ENCODE measurements at regions not wholly inside any gene's neighbourhood (a gene's known extent, or its start where the extent isn't known, plus 50 kb on each side); places are given as distances from the start of the nearest gene placed in this dataset.

DNA sequence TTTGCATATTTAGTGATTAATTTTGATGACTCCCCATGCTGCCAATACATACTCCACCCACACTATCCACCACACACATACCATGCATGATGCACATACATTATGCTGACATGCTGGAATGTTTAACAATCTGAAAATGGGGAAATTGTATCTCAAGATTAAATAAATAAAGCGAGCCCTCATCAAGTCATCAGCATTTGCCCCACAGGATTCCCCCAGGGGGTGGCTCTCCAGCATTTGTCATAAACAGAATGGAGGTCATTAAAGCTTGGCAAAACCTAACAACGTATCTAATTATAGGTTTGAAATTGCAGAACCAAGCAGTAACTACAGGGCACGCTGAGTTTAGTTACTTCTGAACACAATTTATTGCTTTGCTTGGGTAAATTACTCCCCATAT, 141.2 kb upstream of the TACR1 start:
- Mint-ChIP-seq H3K9me3 (ENCODE audit: low read depth, unreplicated experiment) (no peaks in the 10 kb centered on the region), H3K27ac (ENCODE audit: unreplicated experiment) (no peak overlapping the region), H3K4me1 (ENCODE audit: low read depth, unreplicated experiment) (no peaks in the 10 kb centered on the region), H3K36me3 (ENCODE audit: insufficient read depth, unreplicated experiment) (no peaks in the 10 kb centered on the region), H3K27me3 (ENCODE audit: unreplicated experiment) (no peaks in the 10 kb centered on the region), H3K4me3 (ENCODE audit: low read depth, unreplicated experiment) (no peak overlapping the region)
- intact Hi-C loops (cut with micrococcal nuclease; ENCODE audit: unreplicated experiment), result no loop called here
- TF ChIP-seq, protein P1, sequence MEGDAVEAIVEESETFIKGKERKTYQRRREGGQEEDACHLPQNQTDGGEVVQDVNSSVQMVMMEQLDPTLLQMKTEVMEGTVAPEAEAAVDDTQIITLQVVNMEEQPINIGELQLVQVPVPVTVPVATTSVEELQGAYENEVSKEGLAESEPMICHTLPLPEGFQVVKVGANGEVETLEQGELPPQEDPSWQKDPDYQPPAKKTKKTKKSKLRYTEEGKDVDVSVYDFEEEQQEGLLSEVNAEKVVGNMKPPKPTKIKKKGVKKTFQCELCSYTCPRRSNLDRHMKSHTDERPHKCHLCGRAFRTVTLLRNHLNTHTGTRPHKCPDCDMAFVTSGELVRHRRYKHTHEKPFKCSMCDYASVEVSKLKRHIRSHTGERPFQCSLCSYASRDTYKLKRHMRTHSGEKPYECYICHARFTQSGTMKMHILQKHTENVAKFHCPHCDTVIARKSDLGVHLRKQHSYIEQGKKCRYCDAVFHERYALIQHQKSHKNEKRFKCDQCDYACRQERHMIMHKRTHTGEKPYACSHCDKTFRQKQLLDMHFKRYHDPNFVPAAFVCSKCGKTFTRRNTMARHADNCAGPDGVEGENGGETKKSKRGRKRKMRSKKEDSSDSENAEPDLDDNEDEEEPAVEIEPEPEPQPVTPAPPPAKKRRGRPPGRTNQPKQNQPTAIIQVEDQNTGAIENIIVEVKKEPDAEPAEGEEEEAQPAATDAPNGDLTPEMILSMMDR (IDR thresholded peaks at IDR 0.05; ENCODE audit: unreplicated experiment), result no peak
- BruUV-seq (replicated peaks), result no TSS peak
- CTCF ChIA-PET, result no interaction called here
- DNase-seq, result no peak

DNA sequence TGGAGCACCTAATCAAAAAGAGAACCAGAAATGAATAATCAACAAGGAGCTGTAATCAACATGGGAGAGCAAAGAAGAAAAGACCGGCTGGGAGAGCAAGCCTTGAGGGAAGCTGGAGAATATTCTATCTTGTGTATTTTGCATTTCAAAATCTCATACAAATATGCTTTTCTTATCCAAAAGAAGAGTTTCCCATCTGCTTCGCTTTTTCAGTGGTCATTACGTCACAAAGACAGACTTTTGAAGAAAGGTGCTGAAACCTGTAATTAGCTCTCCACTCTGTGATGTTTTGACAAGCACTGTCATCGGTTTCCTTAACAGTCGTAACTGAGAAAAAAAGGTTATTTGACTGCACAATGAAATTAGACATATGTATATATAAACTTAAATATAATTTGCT, 139.1 kb upstream of the TACR1 start:
- Mint-ChIP-seq H3K9me3 (ENCODE audit: low read depth, unreplicated experiment) (no peaks in the 10 kb centered on the region), H3K27ac (ENCODE audit: unreplicated experiment) (no peak overlapping the region), H3K4me1 (ENCODE audit: low read depth, unreplicated experiment) (no peaks in the 10 kb centered on the region), H3K4me3 (ENCODE audit: low read depth, unreplicated experiment) (no peak overlapping the region), H3K27me3 (ENCODE audit: unreplicated experiment) (no peaks in the 10 kb centered on the region), H3K36me3 (ENCODE audit: insufficient read depth, unreplicated experiment) (no peaks in the 10 kb centered on the region)
- no TSS peak for BruUV-seq (replicated peaks)
- intact Hi-C loops (cut with micrococcal nuclease; ENCODE audit: unreplicated experiment), result no loop called here
- no peak for DNase-seq
- TF ChIP-seq, protein P1 (IDR thresholded peaks at IDR 0.05; ENCODE audit: unreplicated experiment), result no peak
- CTCF ChIA-PET, result interaction anchor here (0.6 kb wide), 1 partner anchor 162 kb away, joined by 5 read pairs; no protein-coding TSS in a partner anchor

DNA sequence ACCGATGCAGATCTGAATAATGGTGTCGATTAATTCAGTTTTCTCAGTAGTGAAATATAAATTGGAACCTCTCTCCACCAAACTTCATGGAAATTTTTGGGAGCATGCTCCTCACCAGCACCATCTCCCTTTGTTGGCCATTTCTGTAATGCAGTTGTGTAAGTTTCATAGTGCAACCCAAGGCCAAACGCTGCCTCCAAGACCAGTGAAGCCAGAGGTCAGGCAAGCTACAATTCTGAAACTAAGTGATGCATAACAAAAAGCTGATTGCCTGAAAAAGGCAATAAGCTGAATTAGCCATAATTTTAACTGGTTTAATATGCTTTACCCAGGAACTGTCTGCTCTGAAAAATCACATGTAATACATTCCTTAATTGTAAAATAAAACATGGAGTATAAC, 138.3 kb upstream of the TACR1 start:
- intact Hi-C loops (cut with micrococcal nuclease; ENCODE audit: unreplicated experiment), result no loop called here
- CTCF ChIA-PET, result no interaction called here
- no peaks in the 10 kb centered on the region for H3K9me3 Mint-ChIP-seq (ENCODE audit: low read depth, unreplicated experiment)
- no peaks in the 10 kb centered on the region for H3K27me3 Mint-ChIP-seq (ENCODE audit: unreplicated experiment)
- no peaks in the 10 kb centered on the region for H3K4me1 Mint-ChIP-seq (ENCODE audit: low read depth, unreplicated experiment)
- no TSS peak for BruUV-seq (replicated peaks)
- TF ChIP-seq, protein P1 (IDR thresholded peaks at IDR 0.05; ENCODE audit: unreplicated experiment), result no peak
- no peak overlapping the region for H3K27ac Mint-ChIP-seq (ENCODE audit: unreplicated experiment)
- H3K36me3 Mint-ChIP-seq (ENCODE audit: insufficient read depth, unreplicated experiment), result no peaks in the 10 kb centered on the region
- DNase-seq, result no peak
- H3K4me3 Mint-ChIP-seq (ENCODE audit: low read depth, unreplicated experiment), result no peak overlapping the region

DNA sequence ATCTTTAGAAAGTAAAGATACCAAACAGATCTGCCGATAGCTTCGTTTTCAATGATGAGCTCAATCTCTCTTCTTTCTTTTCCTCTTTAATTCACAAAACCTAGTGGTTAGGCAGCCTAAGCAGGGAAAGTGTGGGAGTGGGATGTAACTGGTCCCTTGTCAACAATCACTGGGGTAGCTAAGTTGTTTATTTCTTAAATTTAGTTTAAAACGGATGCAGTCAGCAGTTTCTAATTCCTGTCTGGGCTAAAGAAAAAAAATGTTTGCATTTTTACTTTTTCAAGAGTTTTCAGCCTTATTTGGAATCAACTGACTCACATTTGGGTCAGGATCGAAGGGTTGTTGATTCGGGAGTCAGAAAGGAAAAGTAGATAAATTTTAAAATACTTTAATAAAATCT, 137.7 kb upstream of the TACR1 start:
- Mint-ChIP-seq H3K9me3 (ENCODE audit: low read depth, unreplicated experiment) (no peaks in the 10 kb centered on the region), H3K4me1 (ENCODE audit: low read depth, unreplicated experiment) (no peaks in the 10 kb centered on the region), H3K4me3 (ENCODE audit: low read depth, unreplicated experiment) (no peak overlapping the region), H3K36me3 (ENCODE audit: insufficient read depth, unreplicated experiment) (no peaks in the 10 kb centered on the region), H3K27me3 (ENCODE audit: unreplicated experiment) (no peaks in the 10 kb centered on the region), H3K27ac (ENCODE audit: unreplicated experiment) (no peak overlapping the region)
- BruUV-seq (replicated peaks), result no TSS peak
- CTCF ChIA-PET, result no interaction called here
- TF ChIP-seq, protein P1 (IDR thresholded peaks at IDR 0.05; ENCODE audit: unreplicated experiment), result no peak
- no peak for DNase-seq
- intact Hi-C loops (cut with micrococcal nuclease; ENCODE audit: unreplicated experiment), result no loop called here

DNA sequence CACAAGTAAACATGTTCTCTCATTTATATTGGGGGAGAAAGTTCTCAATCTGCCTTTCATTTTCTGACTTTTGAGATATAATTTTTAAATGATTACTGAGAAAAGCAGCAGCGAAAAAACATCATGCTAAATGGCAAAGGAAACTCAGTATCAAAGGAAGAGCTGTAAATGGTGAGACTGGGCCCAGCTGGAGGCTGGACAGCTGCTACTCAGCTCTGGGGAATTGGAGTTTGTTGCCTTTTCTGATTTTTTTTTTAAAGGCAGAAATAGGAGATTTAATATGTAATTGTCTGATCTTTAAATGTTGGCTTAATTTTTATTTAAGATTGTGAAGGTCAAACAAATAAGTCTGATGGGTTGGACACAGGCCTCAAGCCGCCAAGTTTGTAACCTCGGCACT, 137.1 kb upstream of the TACR1 start:
- TF ChIP-seq, protein P1 (IDR thresholded peaks at IDR 0.05; ENCODE audit: unreplicated experiment), result no peak
- H3K4me3 Mint-ChIP-seq (ENCODE audit: low read depth, unreplicated experiment), result no peak overlapping the region
- no peaks in the 10 kb centered on the region for H3K4me1 Mint-ChIP-seq (ENCODE audit: low read depth, unreplicated experiment)
- no peaks in the 10 kb centered on the region for H3K27me3 Mint-ChIP-seq (ENCODE audit: unreplicated experiment)
- BruUV-seq (replicated peaks), result no TSS peak
- no peaks in the 10 kb centered on the region for H3K9me3 Mint-ChIP-seq (ENCODE audit: low read depth, unreplicated experiment)
- no peak overlapping the region for H3K27ac Mint-ChIP-seq (ENCODE audit: unreplicated experiment)
- intact Hi-C loops (cut with micrococcal nuclease; ENCODE audit: unreplicated experiment), result no loop called here
- H3K36me3 Mint-ChIP-seq (ENCODE audit: insufficient read depth, unreplicated experiment), result no peaks in the 10 kb centered on the region
- DNase-seq, result no peak
- CTCF ChIA-PET, result no interaction called here

Data from Calu3 (cell line).